Loucy (cell line): ENCODE measurements at regions not wholly inside any gene's neighbourhood (a gene's known extent, or its start where the extent isn't known, plus 50 kb on each side); places are given as distances from the start of the nearest gene placed in this dataset.

Experiments
- H2AFZ ChIP-seq: fragments of 200-600 bp; sonication (generic); 2 replicates; pipeline ENCODE4 v1.6.0; 2016; ENCODE audit warnings: antibody characterized with exemption, mild to moderate bottlenecking, low read length, moderate library complexity
- H3F3A ChIP-seq: fragments of 200-600 bp; 2 replicates; pipeline ENCODE4 v1.6.0; 2016; ENCODE audit warnings: antibody characterized with exemption, low read depth, mild to moderate bottlenecking
- H3K27me3 ChIP-seq: fragments of 200-600 bp; sonication (generic); 2 replicates; pipeline ENCODE4 v1.6.1; 2014; ENCODE audit warnings: low read length, mild to moderate bottlenecking; ENCODE audit not compliant: insufficient read depth, poor library complexity, severe bottlenecking
- H3K36me3 ChIP-seq: fragments of 200-600 bp; sonication (generic); 2 replicates; pipeline ENCODE4 v1.6.1; 2016; ENCODE audit warnings: low read length; ENCODE audit not compliant: insufficient read depth
- H3K4me1 ChIP-seq: fragments of 200-600 bp; sonication (generic); 2 replicates; pipeline ENCODE4 v1.5.1; 2014; ENCODE audit warnings: low read length, mild to moderate bottlenecking; ENCODE audit not compliant: insufficient read depth, poor library complexity, severe bottlenecking
- H3K4me2 ChIP-seq: fragments of 200-600 bp; sonication (generic); 2 replicates; pipeline ENCODE4 v1.6.0; 2014; ENCODE audit warnings: antibody characterized with exemption, low read length, low read depth, mild to moderate bottlenecking; ENCODE audit not compliant: poor library complexity, severe bottlenecking
- H3K4me3 ChIP-seq: fragments of 200-600 bp; sonication (generic); 2 replicates; pipeline ENCODE4 v1.5.1; 2014; ENCODE audit warnings: low read length, mild to moderate bottlenecking, mixed read lengths; ENCODE audit not compliant: poor library complexity, severe bottlenecking
- H3K79me2 ChIP-seq: fragments of 200-600 bp; sonication (generic); 2 replicates; pipeline ENCODE4 v1.6.1; 2014; ENCODE audit warnings: low read length; ENCODE audit not compliant: insufficient read depth
- H3K9ac ChIP-seq: fragments of 200-600 bp; sonication (generic); 2 replicates; pipeline ENCODE4 v1.6.0; 2014; ENCODE audit warnings: mild to moderate bottlenecking, low read depth, low read length, moderate library complexity; ENCODE audit not compliant: poor library complexity, severe bottlenecking
- H3K9me2 ChIP-seq: fragments of 200-600 bp; sonication (generic); replicated peaks from 2 replicates; pipeline ENCODE4 v1.6.1; 2016; ENCODE audit warnings: low read depth, low read length, mixed read lengths
- H3K9me3 ChIP-seq: fragments of 200-600 bp; sonication (generic); 2 replicates; pipeline ENCODE4 v1.6.1; 2014; ENCODE audit warnings: mild to moderate bottlenecking, antibody characterized with exemption, low read length, low read depth; ENCODE audit not compliant: insufficient read depth
- H4K20me1 ChIP-seq: fragments of 200-600 bp; sonication (generic); 2 replicates; pipeline ENCODE4 v1.6.0; 2014; ENCODE audit warnings: antibody characterized with exemption, low read length, mild to moderate bottlenecking; ENCODE audit not compliant: insufficient read depth, poor library complexity, severe bottlenecking
- EZH2phosphoT487 ChIP-seq: fragments of 200-600 bp; IDR thresholded peaks from 2 replicates; pipeline ENCODE4 v1.6.1; 2018; ENCODE audit warnings: antibody characterized with exemption, mild to moderate bottlenecking, moderate library complexity, borderline replicate concordance
- TF ChIP-seq, protein P1 (sequence below): fragments of 200-600 bp; sonication (generic); conservative IDR thresholded peaks from 2 replicates; pipeline ENCODE4 v1.5.1; 2014; ENCODE audit warnings: mild to moderate bottlenecking, antibody characterized with exemption, low read length

DNA sequence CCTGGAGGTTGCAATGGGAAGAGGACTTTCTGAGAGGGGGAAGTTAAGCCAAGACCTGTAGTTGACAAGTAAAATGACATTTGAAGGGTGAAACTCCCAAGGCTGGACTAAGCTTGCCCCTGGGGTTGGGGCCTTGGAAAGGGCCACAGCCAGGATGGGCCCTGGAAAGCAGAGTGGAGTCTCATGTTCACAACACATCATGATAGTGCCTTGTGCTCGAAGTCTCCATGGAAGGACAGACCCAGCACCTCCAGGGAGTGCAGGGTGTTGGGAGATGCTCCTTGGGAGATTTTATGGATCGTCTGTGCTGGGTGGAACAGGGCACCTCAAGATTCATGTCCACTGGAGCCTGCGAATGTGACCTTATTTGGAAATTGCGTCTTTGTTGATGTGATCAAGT, 55.6 kb upstream of the ACTRT2 start:
- peaks cover 4% of the 10 kb centered on the region for H3K4me1 ChIP-seq
- H3K9me2 ChIP-seq = no peaks in the 10 kb centered on the region
- H3K27me3 ChIP-seq = no peaks in the 10 kb centered on the region
- no peaks in the 10 kb centered on the region for H4K20me1 ChIP-seq
- TF ChIP-seq EZH2phosphoT487 = no peak
- TF ChIP-seq, protein P1, sequence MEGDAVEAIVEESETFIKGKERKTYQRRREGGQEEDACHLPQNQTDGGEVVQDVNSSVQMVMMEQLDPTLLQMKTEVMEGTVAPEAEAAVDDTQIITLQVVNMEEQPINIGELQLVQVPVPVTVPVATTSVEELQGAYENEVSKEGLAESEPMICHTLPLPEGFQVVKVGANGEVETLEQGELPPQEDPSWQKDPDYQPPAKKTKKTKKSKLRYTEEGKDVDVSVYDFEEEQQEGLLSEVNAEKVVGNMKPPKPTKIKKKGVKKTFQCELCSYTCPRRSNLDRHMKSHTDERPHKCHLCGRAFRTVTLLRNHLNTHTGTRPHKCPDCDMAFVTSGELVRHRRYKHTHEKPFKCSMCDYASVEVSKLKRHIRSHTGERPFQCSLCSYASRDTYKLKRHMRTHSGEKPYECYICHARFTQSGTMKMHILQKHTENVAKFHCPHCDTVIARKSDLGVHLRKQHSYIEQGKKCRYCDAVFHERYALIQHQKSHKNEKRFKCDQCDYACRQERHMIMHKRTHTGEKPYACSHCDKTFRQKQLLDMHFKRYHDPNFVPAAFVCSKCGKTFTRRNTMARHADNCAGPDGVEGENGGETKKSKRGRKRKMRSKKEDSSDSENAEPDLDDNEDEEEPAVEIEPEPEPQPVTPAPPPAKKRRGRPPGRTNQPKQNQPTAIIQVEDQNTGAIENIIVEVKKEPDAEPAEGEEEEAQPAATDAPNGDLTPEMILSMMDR = no peak
- no peaks in the 10 kb centered on the region for H3F3A ChIP-seq
- H3K4me2 ChIP-seq = no peak overlapping the region
- no peaks in the 10 kb centered on the region for H3K36me3 ChIP-seq
- H3K4me3 ChIP-seq = no peak overlapping the region
- H3K9me3 ChIP-seq = no peaks in the 10 kb centered on the region; the same call in 1 of the 2 replicates
- no peak overlapping the region for H3K9ac ChIP-seq
- H2AFZ ChIP-seq = no peak overlapping the region
- H3K79me2 ChIP-seq = no peaks in the 10 kb centered on the region

DNA sequence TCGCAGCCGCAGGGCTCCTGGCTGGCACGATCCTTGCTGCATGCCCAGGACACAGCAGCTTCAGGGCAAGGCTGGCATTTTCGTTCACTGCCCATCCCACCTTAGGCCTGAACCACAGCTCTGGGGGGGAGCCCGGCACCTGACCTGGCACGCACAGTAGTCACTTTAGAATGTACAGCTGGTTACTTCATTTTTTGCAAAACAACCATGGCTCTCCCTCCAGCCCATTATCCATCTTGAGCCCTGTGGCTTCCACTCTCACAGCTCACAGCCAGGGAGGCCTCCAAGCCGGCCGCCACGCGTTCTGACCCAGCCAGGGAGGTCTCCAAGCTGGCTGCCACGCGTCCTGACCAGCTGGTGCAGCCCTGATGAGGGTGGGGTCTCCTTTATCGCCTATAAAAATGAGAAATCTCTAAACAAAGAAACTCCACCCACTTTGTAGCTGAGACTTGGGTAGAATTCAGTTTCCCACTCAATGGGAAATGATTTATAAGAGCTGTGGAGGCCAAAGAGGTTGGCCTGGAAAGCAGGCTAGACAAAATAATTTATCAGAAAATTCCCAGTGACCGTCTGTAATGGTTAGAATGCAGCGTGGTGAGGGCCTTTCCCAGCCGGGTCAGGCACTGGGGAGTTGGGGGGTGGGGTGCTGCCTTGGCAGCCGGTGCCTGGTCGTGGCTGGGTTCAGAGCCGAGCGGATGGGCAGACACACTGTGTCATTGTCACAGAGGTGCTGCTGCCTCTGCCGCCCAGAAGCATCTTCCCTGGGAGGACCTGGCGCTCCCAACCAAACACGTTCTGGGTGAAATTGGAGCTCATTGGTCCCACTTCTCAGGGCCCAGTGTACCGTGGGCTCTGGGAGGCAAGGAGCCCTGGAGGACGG, 54.6 kb upstream of the ACTRT2 start:
- Histone ChIP-seq H3K9me3 (no peaks in the 10 kb centered on the region; the same call in 1 of the 2 replicates), H3K9me2 (no peaks in the 10 kb centered on the region)

DNA sequence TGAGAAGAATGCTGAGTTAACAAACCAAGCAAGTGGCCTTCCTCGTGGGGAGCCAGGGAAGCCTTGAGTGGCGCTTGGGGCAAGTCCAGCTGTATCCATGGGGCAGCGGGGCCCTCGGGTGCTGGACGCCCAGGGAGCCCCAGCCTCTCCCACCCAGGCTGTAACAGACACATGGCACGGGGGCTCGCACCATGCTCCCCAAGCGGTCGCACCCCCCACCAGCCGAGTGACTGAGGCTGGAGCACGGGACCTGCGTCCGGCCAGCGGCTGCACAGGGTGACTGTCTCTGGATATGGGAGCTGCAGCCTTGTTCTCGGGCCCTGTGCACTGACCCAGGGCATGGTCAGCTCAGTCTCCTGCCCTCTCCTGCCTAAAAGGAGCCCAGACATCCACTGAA, 53.9 kb upstream of the ACTRT2 start:
- Histone ChIP-seq H3K9me3 (no peaks in the 10 kb centered on the region; the same call in 1 of the 2 replicates), H3K27me3 (no peaks in the 10 kb centered on the region), H3K4me1 (peaks cover 4% of the 10 kb centered on the region), H2AFZ (no peak overlapping the region), H3K79me2 (no peaks in the 10 kb centered on the region), H3K4me3 (no peak overlapping the region), H3K4me2 (no peak overlapping the region), H3K9me2 (no peaks in the 10 kb centered on the region), H3K36me3 (no peaks in the 10 kb centered on the region), H4K20me1 (no peaks in the 10 kb centered on the region), H3F3A (no peaks in the 10 kb centered on the region), H3K9ac (no peak overlapping the region)
- no peak for TF ChIP-seq EZH2phosphoT487
- TF ChIP-seq, protein P1 = no peak

More for the DNA sequence above, 54.6 kb upstream of the ACTRT2 start:
- Histone ChIP-seq H3K4me3 (no peak overlapping the region), H2AFZ (no peak overlapping the region), H3K27me3 (no peaks in the 10 kb centered on the region), H3K4me2 (no peak overlapping the region), H3K79me2 (no peaks in the 10 kb centered on the region), H4K20me1 (no peaks in the 10 kb centered on the region), H3K36me3 (no peaks in the 10 kb centered on the region), H3F3A (no peaks in the 10 kb centered on the region), H3K4me1 (peaks cover 4% of the 10 kb centered on the region), H3K9ac (no peak overlapping the region)
- TF ChIP-seq, protein P1 = no peak
- no peak for TF ChIP-seq EZH2phosphoT487
